ENCODE measurements at regions not wholly inside any gene's neighbourhood (a gene's known extent, or its start where the extent isn't known, plus 50 kb on each side); places are given as distances from the start of the nearest gene placed in this dataset.

- Histone ChIP-seq H3K9me3 (ENCODE audit: control insufficient read depth, insufficient read depth, low read length) (no peaks in the 10 kb centered on the region), H3K9me2 (replicated peaks; ENCODE audit: control insufficient read depth, low read length) (no peaks in the 10 kb centered on the region), H3K4me1 (ENCODE audit: control insufficient read depth, low read length) (no peaks in the 10 kb centered on the region), H3K4me3 (ENCODE audit: low read length) (no peak overlapping the region), H3F3A (ENCODE audit: control insufficient read depth, insufficient read depth) (no peaks in the 10 kb centered on the region), H3K27ac (ENCODE audit: low read depth, low read length) (no peak overlapping the region), H3K4me2 (ENCODE audit: low read length) (no peak overlapping the region), H4K20me1 (ENCODE audit: control insufficient read depth, insufficient read depth, low read depth, low read length) (no peaks in the 10 kb centered on the region), H3K36me3 (ENCODE audit: control insufficient read depth, low read length) (no peaks in the 10 kb centered on the region), H3K79me2 (ENCODE audit: control insufficient read depth, low read length) (no peaks in the 10 kb centered on the region), H3K27me3 (ENCODE audit: control insufficient read depth, low read length) (no peaks in the 10 kb centered on the region)
- TF ChIP-seq EZH2phosphoT487 (IDR thresholded peaks at IDR 0.05; ENCODE audit: borderline replicate concordance, low read length) (no peak), CTCF (IDR thresholded peaks at IDR 0.05; ENCODE audit: low read depth, low read length, poor library complexity, severe bottlenecking) (no peak)
Observed at GRCh38 chr9:28538132-28538531, 964.9 kb upstream of the C9orf72 start.

DNA sequence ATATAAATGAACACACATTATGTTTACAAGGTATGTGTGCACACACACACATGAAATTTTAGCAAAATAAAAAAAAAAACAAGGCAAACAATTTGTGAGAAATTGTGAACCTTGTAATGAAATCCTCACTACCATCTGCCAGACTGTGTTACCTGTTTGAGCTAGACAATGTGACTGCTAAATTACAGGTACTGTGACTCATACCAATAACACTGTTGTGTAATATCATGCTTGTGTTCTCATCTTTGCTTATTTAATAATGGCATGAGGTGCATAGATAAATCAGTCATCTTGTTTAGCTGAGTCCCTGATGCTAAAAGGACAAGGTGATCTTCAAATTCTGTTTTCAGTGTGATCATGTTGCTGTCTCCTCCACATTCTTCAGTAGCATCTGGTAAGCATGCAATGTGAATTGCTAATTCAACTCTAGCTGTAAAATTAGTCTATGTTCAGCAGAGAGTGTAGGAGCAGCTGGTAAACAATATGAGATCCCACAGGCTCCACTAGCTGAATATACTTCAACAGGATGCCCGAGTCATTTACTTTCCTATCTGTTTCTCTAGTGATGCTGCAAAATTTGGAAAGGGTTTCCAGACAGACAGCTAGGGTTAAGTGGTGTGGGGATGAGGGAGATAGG is 966.3 kb upstream of the C9orf72 start:
- no peaks in the 10 kb centered on the region for H3K9me3 ChIP-seq (ENCODE audit: control insufficient read depth, insufficient read depth, low read length)
- H3K4me2 ChIP-seq (ENCODE audit: low read length): no peak overlapping the region
- no peaks in the 10 kb centered on the region for H4K20me1 ChIP-seq (ENCODE audit: control insufficient read depth, insufficient read depth, low read depth, low read length)
- H3K9me2 ChIP-seq (replicated peaks; ENCODE audit: control insufficient read depth, low read length): no peaks in the 10 kb centered on the region
- TF ChIP-seq EZH2phosphoT487 (IDR thresholded peaks at IDR 0.05; ENCODE audit: borderline replicate concordance, low read length) (no peak), CTCF (IDR thresholded peaks at IDR 0.05; ENCODE audit: low read depth, low read length, poor library complexity, severe bottlenecking) (no peak)
- H3K4me1 ChIP-seq (ENCODE audit: control insufficient read depth, low read length): no peaks in the 10 kb centered on the region
- H3F3A ChIP-seq (ENCODE audit: control insufficient read depth, insufficient read depth): no peaks in the 10 kb centered on the region
- no peaks in the 10 kb centered on the region for H3K79me2 ChIP-seq (ENCODE audit: control insufficient read depth, low read length)
- no peak overlapping the region for H3K27ac ChIP-seq (ENCODE audit: low read depth, low read length)
- H3K4me3 ChIP-seq (ENCODE audit: low read length): no peak overlapping the region
- H3K36me3 ChIP-seq (ENCODE audit: control insufficient read depth, low read length): no peaks in the 10 kb centered on the region
- no peaks in the 10 kb centered on the region for H3K27me3 ChIP-seq (ENCODE audit: control insufficient read depth, low read length)

DNA sequence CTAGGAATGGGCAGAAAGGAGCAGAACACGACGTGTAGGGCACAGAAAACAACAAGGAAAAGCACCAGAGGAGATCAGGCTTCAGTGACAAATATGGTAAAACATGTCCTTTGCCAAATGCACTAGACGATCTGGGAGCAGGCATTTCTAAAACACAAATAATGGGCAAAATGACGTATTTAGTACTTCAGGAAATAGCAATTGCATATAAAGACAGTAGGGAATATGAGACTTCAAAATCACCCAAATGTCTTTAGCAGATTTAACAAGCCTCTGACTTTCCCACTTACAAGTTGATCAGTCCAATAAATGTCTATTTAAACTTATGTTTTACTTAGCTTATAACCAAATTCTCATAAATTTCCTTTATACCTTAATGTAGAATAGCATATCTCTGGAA is 969.6 kb upstream of the C9orf72 start:
- no peaks in the 10 kb centered on the region for H3K27me3 ChIP-seq (ENCODE audit: control insufficient read depth, low read length)
- no peak overlapping the region for H3K4me3 ChIP-seq (ENCODE audit: low read length)
- TF ChIP-seq EZH2phosphoT487 (IDR thresholded peaks at IDR 0.05; ENCODE audit: borderline replicate concordance, low read length) (no peak), CTCF (IDR thresholded peaks at IDR 0.05; ENCODE audit: low read depth, low read length, poor library complexity, severe bottlenecking) (no peak)
- no peaks in the 10 kb centered on the region for H4K20me1 ChIP-seq (ENCODE audit: control insufficient read depth, insufficient read depth, low read depth, low read length)
- H3K36me3 ChIP-seq (ENCODE audit: control insufficient read depth, low read length): no peaks in the 10 kb centered on the region
- H3K79me2 ChIP-seq (ENCODE audit: control insufficient read depth, low read length): no peaks in the 10 kb centered on the region
- H3K4me2 ChIP-seq (ENCODE audit: low read length): no peak overlapping the region
- H3K9me3 ChIP-seq (ENCODE audit: control insufficient read depth, insufficient read depth, low read length): no peaks in the 10 kb centered on the region
- no peaks in the 10 kb centered on the region for H3F3A ChIP-seq (ENCODE audit: control insufficient read depth, insufficient read depth)
- H3K27ac ChIP-seq (ENCODE audit: low read depth, low read length): no peak overlapping the region
- no peaks in the 10 kb centered on the region for H3K9me2 ChIP-seq (replicated peaks; ENCODE audit: control insufficient read depth, low read length)
- no peaks in the 10 kb centered on the region for H3K4me1 ChIP-seq (ENCODE audit: control insufficient read depth, low read length)

Data from DOHH2 (cell line).